C4-2B (cell line): ENCODE measurements at regions not wholly inside any gene's neighbourhood (a gene's known extent, or its start where the extent isn't known, plus 50 kb on each side); places are given as distances from the start of the nearest gene placed in this dataset.

ENCODE experiments used
- CTCF ChIP-seq: fragments of 450-650 bp; conservative IDR thresholded peaks from 2 replicates; pipeline ENCODE4 v1.5.1; 2017; ENCODE audit warnings: mild to moderate bottlenecking
- ZFX ChIP-seq: fragments of 450-650 bp; IDR thresholded peaks from 2 replicates; pipeline ENCODE4 v1.6.1; 2017

GRCh38 chr2:33670392-33670937 is 71.4 kb upstream of the FAM98A start:
- TF ChIP-seq CTCF (peak; percentile 17; the same call in 1 of the 2 replicates), ZFX (no peak)
